IMR-90 (cell line): ENCODE measurements at regions not wholly inside any gene's neighbourhood (a gene's known extent, or its start where the extent isn't known, plus 50 kb on each side); places are given as distances from the start of the nearest gene placed in this dataset.
"Not testable (repeated sequence)": the region's sequence is repeated elsewhere in the genome, so short reads cannot be mapped to it uniquely, and the experiment has no call there.

Experiments
- ATAC-seq: fragments of 200-7000 bp; cut with Tn5 transposase; 2 replicates; pipeline ENCODE4 v1.9.1; 2020; ENCODE audit warnings: low read depth, mild to moderate bottlenecking, moderate library complexity
- BruUV-seq: library from RNA; stranded (reverse); fragments of 400-500 nt; replicated peaks from 2 replicates; lab custom pipeline; 2021; lab: Mats Ljungman, UMichigan
- CTCF ChIA-PET: fragments of 300-600 bp; formaldehyde crosslinking; extraction: SDS; loops from one replicate; lab custom pipeline; 2021; ENCODE audit warnings: antibody characterized with exemption; lab: Yijun Ruan, JAX
- POLR2A ChIA-PET: fragments of 300-600 bp; sonication (Branson Sonifier 250); formaldehyde crosslinking; loops from one replicate; lab custom pipeline; 2022; ENCODE audit warnings: antibody characterized with exemption; ENCODE audit not compliant: unreplicated experiment; lab: Charles Lee
- DNase-seq: peaks from one replicate; pipeline ENCODE4 v3.0.0; 2013
- H2AFZ ChIP-seq: replicated peaks from 2 replicates; pipeline ENCODE3; 2013; ENCODE audit warnings: low read length, mild to moderate bottlenecking; ENCODE audit not compliant: poor library complexity
- H2AK5ac ChIP-seq: 2 replicates; pipeline ENCODE4 v1.6.1; 2013; ENCODE audit warnings: low read depth, low read length, inconsistent platforms
- H2AK9ac ChIP-seq: replicated peaks from 2 replicates; pipeline ENCODE3; 2013; ENCODE audit warnings: mild to moderate bottlenecking, low read depth, low read length, moderate library complexity; ENCODE audit not compliant: poor library complexity
- H2BK120ac ChIP-seq: 2 replicates; pipeline ENCODE4 v1.6.1; 2013; ENCODE audit warnings: low read depth, low read length, inconsistent platforms
- H2BK15ac ChIP-seq: 3 replicates; pipeline ENCODE4 v1.6.1; 2013; ENCODE audit warnings: low read depth, low read length, inconsistent platforms
- H2BK20ac ChIP-seq: 2 replicates; pipeline ENCODE4 v1.6.1; 2013; ENCODE audit warnings: low read depth, mild to moderate bottlenecking, inconsistent platforms, low read length, moderate library complexity
- H2BK5ac ChIP-seq: 2 replicates; pipeline ENCODE4 v1.6.1; 2013; ENCODE audit warnings: mild to moderate bottlenecking, low read depth, low read length, inconsistent platforms; ENCODE audit not compliant: poor library complexity, severe bottlenecking
- H3K14ac ChIP-seq: replicated peaks from 2 replicates; pipeline ENCODE4 v1.6.1; 2013; ENCODE audit warnings: low read depth, low read length, inconsistent platforms
- H3K18ac ChIP-seq: 2 replicates; pipeline ENCODE4 v1.6.1; 2013; ENCODE audit warnings: low read depth, low read length, control low read depth
- H3K23ac ChIP-seq: 2 replicates; pipeline ENCODE4 v1.6.1; 2013; ENCODE audit warnings: low read depth, low read length, inconsistent platforms
- H3K27ac ChIP-seq: 2 replicates; pipeline ENCODE4 v1.5.1; 2013; ENCODE audit warnings: mild to moderate bottlenecking, control low read depth, low read length; ENCODE audit not compliant: insufficient read depth
- H3K27me3 ChIP-seq: 2 replicates; pipeline ENCODE4 v1.6.1; 2013; ENCODE audit warnings: low read length; ENCODE audit not compliant: control insufficient read depth, insufficient read depth
- H3K36me3 ChIP-seq: 2 replicates; pipeline ENCODE4 v1.6.1; 2013; ENCODE audit warnings: low read length, mixed read lengths; ENCODE audit not compliant: control insufficient read depth, insufficient read depth
- H3K4ac ChIP-seq: 2 replicates; pipeline ENCODE4 v1.6.1; 2013; ENCODE audit warnings: low read depth, low read length, inconsistent platforms
- H3K4me1 ChIP-seq: 2 replicates; pipeline ENCODE4 v1.6.1; 2013; ENCODE audit warnings: low read length, mixed read lengths; ENCODE audit not compliant: control insufficient read depth, insufficient read depth
- H3K4me2 ChIP-seq: 2 replicates; pipeline ENCODE4 v1.6.1; 2013; ENCODE audit warnings: low read depth, mild to moderate bottlenecking, control low read depth, low read length, moderate library complexity
- H3K4me3 ChIP-seq: 2 replicates; pipeline ENCODE4 v1.5.1; 2013; ENCODE audit warnings: low read depth, mild to moderate bottlenecking, control low read depth, low read length, moderate library complexity; ENCODE audit not compliant: insufficient read depth
- H3K56ac ChIP-seq: 2 replicates; pipeline ENCODE4 v1.6.1; 2013; ENCODE audit warnings: low read length, inconsistent platforms; ENCODE audit not compliant: insufficient read depth; ENCODE audit errors: extremely low read depth
- H3K79me1 ChIP-seq, 2 experiments: 2 replicates each; pipeline ENCODE4 v1.6.1; 2013; ENCODE audit warnings: low read length in 2 of 2, inconsistent platforms in 1 of 2, low read depth in 1 of 2
- H3K9ac ChIP-seq: 2 replicates; pipeline ENCODE4 v1.6.1; 2013; ENCODE audit warnings: low read depth, low read length, control low read depth
- H3K9me1 ChIP-seq: 2 replicates; pipeline ENCODE4 v1.6.1; 2013; ENCODE audit warnings: low read length, inconsistent platforms; ENCODE audit not compliant: insufficient read depth
- H3K9me3 ChIP-seq: 2 replicates; pipeline ENCODE4 v1.6.1; 2013; ENCODE audit warnings: low read length; ENCODE audit not compliant: control insufficient read depth, insufficient read depth
- H4K20me1 ChIP-seq: 2 replicates; pipeline ENCODE4 v1.6.1; 2013; ENCODE audit warnings: low read length, inconsistent platforms; ENCODE audit not compliant: insufficient read depth
- H4K5ac ChIP-seq: 2 replicates; pipeline ENCODE4 v1.6.1; 2013; ENCODE audit warnings: mild to moderate bottlenecking, low read depth, low read length, control low read depth
- H4K8ac ChIP-seq, 2 experiments: 2 replicates each; pipeline ENCODE4 v1.6.1; 2013; ENCODE audit warnings: low read depth in 2 of 2, low read length in 2 of 2, control low read depth in 1 of 2, inconsistent platforms in 1 of 2
- H4K91ac ChIP-seq: 2 replicates; pipeline ENCODE4 v1.6.1; 2013; ENCODE audit warnings: low read depth, low read length, inconsistent platforms; ENCODE audit not compliant: insufficient read depth
- WGBS, 2 experiments: methylation state at CpG; one replicate each; pipeline versions ENCODE4 v1.1.5 to v1.1.7; 2013; ENCODE audit warnings: missing lambda C conversion rate in 2 of 2; ENCODE audit not compliant: insufficient read length in 1 of 2; ENCODE audit errors: extremely low coverage in 2 of 2; 5-methylcytosine and 5-hydroxymethylcytosine counted together
- dilution Hi-C: fragments of 300-500 bp; cut with HindIII; formaldehyde crosslinking; loops from one replicate; pipeline ENCODE4 v1.14.3; 2018; ENCODE audit warnings: low sequenced_read_pairs; ENCODE audit not compliant: unreplicated experiment
- in situ Hi-C: fragments of 300-500 bp; cut with MboI; formaldehyde crosslinking; loops from 3 replicates; pipeline ENCODE4 v1.14.3; 2019; ENCODE audit warnings: low sequenced_read_pairs, inconsistent platforms, mixed read lengths
- intact Hi-C: fragments of 100-400 bp; cut with micrococcal nuclease; formaldehyde crosslinking; loops from 2 replicates; pipeline ENCODE4 v1.10.0; 2022

DNA sequence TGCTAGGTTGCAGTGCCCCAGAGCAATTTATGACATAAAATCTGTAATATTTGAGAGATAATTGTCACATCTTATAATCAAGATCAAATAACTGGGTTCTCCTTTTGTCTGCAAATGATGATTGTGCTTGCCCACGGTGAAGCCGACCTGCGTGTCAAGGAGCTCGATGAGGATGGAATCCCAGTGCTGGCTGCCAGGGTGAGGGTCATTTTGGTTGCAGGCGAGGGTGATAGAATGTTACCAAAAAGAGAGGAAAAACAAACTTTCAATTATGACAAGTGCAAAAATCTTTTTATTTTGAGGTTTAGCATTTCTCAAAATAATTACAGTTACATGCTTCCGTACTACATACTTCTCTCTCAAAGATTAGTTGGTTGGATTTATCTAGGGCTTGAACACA, 76.4 kb upstream of the ZNF658 start:
- POLR2A ChIA-PET, BruUV-seq: not testable (repeated sequence)

DNA sequence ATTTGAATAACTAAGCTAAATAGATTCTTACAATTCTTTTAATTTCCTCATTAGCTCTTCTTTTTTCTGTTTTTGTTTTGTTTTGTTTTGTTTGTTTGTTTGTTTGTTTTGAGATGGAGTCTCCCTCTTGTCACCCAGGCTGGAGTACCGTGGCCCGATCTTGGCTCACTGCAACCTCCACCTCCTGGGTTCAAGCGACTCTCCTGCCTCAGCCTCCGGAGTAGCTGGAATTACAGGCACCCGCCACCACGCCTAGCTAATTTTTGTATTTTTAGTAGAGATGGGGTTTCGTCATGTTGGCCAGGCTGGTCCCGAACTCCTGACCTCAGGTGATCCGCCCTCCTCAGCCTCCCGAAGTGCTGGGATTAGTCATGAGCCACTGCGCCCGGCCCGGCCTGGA, 70.7 kb upstream of the ZNF658 start:
- H3K36me3 ChIP-seq, POLR2A ChIA-PET, H3K18ac ChIP-seq, H3K79me1 ChIP-seq, H4K5ac ChIP-seq, H2AFZ ChIP-seq, in situ Hi-C loops, dilution Hi-C loops, H3K4me2 ChIP-seq, H3K9me1 ChIP-seq, BruUV-seq, DNase-seq, H2BK120ac ChIP-seq, intact Hi-C loops, CTCF ChIA-PET, H3K27ac ChIP-seq, H2BK5ac ChIP-seq, ATAC-seq, H2AK5ac ChIP-seq, H3K56ac ChIP-seq, H3K27me3 ChIP-seq, H3K9ac ChIP-seq, H2BK20ac ChIP-seq, H2AK9ac ChIP-seq, H3K4me1 ChIP-seq, H3K14ac ChIP-seq, H3K9me3 ChIP-seq, H3K23ac ChIP-seq, H3K4ac ChIP-seq, H4K8ac ChIP-seq, H3K4me3 ChIP-seq, H4K20me1 ChIP-seq, H2BK15ac ChIP-seq, H4K91ac ChIP-seq: not testable (repeated sequence)
- no CpG with 5 or more reads among the region's 13 CpGs for WGBS, 2 experiments

More for the DNA sequence above, 76.4 kb upstream of the ZNF658 start:
- H3K23ac ChIP-seq, H2BK15ac ChIP-seq, H3K27me3 ChIP-seq, H2BK5ac ChIP-seq, H2BK20ac ChIP-seq, CTCF ChIA-PET, intact Hi-C loops, H3K4ac ChIP-seq, H3K4me2 ChIP-seq, H3K9me1 ChIP-seq, H2AK5ac ChIP-seq, H3K36me3 ChIP-seq, DNase-seq, H4K8ac ChIP-seq, H3K18ac ChIP-seq, H3K4me3 ChIP-seq, H2AFZ ChIP-seq, H4K91ac ChIP-seq, H3K9me3 ChIP-seq, H3K79me1 ChIP-seq, H3K14ac ChIP-seq, H2BK120ac ChIP-seq, in situ Hi-C loops, H3K56ac ChIP-seq, H3K27ac ChIP-seq, H4K5ac ChIP-seq, dilution Hi-C loops, H2AK9ac ChIP-seq, H3K9ac ChIP-seq, H3K4me1 ChIP-seq, ATAC-seq, H4K20me1 ChIP-seq: not testable (repeated sequence)
- WGBS, 2 experiments, result no CpG with 5 or more reads among the region's 6 CpGs
